Fibroblast of lung (primary cell): ENCODE measurements at regions not wholly inside any gene's neighbourhood (a gene's known extent, or its start where the extent isn't known, plus 50 kb on each side); places are given as distances from the start of the nearest gene placed in this dataset.

Experiments used
- DNase-seq, 2 donors: peaks; one replicate each; pipeline versions ENCODE4 v3.0.0 to v3.0.0-alpha.2; 2010; ENCODE audit warnings: low read depth in 2 of 2
- H2AFZ ChIP-seq: 2 replicates; pipeline ENCODE4 v1.5.1; 2012; ENCODE audit warnings: low read length, control low read depth, inconsistent platforms
- H3K27ac ChIP-seq: 2 replicates; pipeline ENCODE4 v1.5.1; 2011; ENCODE audit warnings: low read length, control low read depth; ENCODE audit not compliant: insufficient read depth
- H3K27me3 ChIP-seq: 2 replicates; pipeline ENCODE4 v1.5.1; 2011; ENCODE audit warnings: mild to moderate bottlenecking, low read length; ENCODE audit not compliant: control insufficient read depth, insufficient read depth
- H3K36me3 ChIP-seq: 2 replicates; pipeline ENCODE4 v1.5.1; 2011; ENCODE audit warnings: low read length; ENCODE audit not compliant: control insufficient read depth, insufficient read depth
- H3K4me1 ChIP-seq: 2 replicates; pipeline ENCODE4 v1.5.1; 2011; ENCODE audit warnings: low read length; ENCODE audit not compliant: control insufficient read depth, insufficient read depth; ENCODE audit errors: extremely low read depth
- H3K4me2 ChIP-seq: 2 replicates; pipeline ENCODE4 v1.5.1; 2011; ENCODE audit warnings: low read length, control low read depth; ENCODE audit not compliant: insufficient read depth; ENCODE audit errors: extremely low read depth
- H3K4me3 ChIP-seq, 4 experiments: fragments of 200-600 bp in 1 of 4; sonication (generic) in 1 of 4; replicated peaks in 1 of 4; 2 replicates each; pipeline ENCODE4 v1.5.1; 2011 to 2016; ENCODE audit warnings: low read length in 4 of 4, low read depth in 3 of 4, mild to moderate bottlenecking in 3 of 4, control low read depth in 2 of 4, inconsistent platforms in 1 of 4, mixed read lengths in 1 of 4; ENCODE audit not compliant: insufficient read depth in 1 of 4; ENCODE audit errors: control extremely low read depth in 1 of 4
- H3K79me2 ChIP-seq: 2 replicates; pipeline ENCODE4 v1.5.1; 2012; ENCODE audit warnings: mild to moderate bottlenecking, low read length, inconsistent platforms; ENCODE audit not compliant: control insufficient read depth, insufficient read depth
- H3K9ac ChIP-seq: 2 replicates; pipeline ENCODE4 v1.5.1; 2011; ENCODE audit warnings: mild to moderate bottlenecking, low read length, control low read depth; ENCODE audit not compliant: insufficient read depth
- H3K9me3 ChIP-seq: 2 replicates; pipeline ENCODE4 v1.5.1; 2012; ENCODE audit warnings: low read depth, low read length; ENCODE audit not compliant: control insufficient read depth, insufficient read depth
- H4K20me1 ChIP-seq: 2 replicates; pipeline ENCODE4 v1.5.1; 2011; ENCODE audit warnings: low read length; ENCODE audit not compliant: control insufficient read depth, insufficient read depth; ENCODE audit errors: extremely low read depth
- CTCF ChIP-seq, 2 donors: IDR thresholded peaks in 1 of 2; conservative IDR thresholded peaks in 1 of 2; 1 replicate in 1 of 2; 2 replicates in 1 of 2; pipeline ENCODE4 v1.5.1; 2011 to 2012; ENCODE audit warnings: low read length in 2 of 2, control low read depth in 1 of 2, inconsistent platforms in 1 of 2, low read depth in 1 of 2, mild to moderate bottlenecking in 1 of 2
- EZH2 ChIP-seq: IDR thresholded peaks from 2 replicates; pipeline ENCODE4 v1.5.1; 2012; ENCODE audit warnings: low read length, control low read depth, mild to moderate bottlenecking; ENCODE audit errors: missing control alignments

- Histone ChIP-seq H3K4me2 (no peak overlapping the region), H2AFZ (no peak overlapping the region), H3K9me3 (no peaks in the 10 kb centered on the region), H3K4me3 (no peak overlapping the region), H3K4me1 (peaks cover 19% of the 10 kb centered on the region), H3K27me3 (no peaks in the 10 kb centered on the region), H4K20me1 (no peaks in the 10 kb centered on the region), H3K79me2 (no peaks in the 10 kb centered on the region), H3K36me3 (no peaks in the 10 kb centered on the region), H3K27ac (no peak overlapping the region), H3K9ac (no peak overlapping the region)
- DNase-seq, result no peak
- no peak for TF ChIP-seq EZH2
Measured at GRCh38 chr13:48780713-48781341, 127.1 kb downstream of the CYSLTR2 start.

GRCh38 chr13:48782429-48782840 lies 128.7 kb downstream of the CYSLTR2 start:
- Histone ChIP-seq H3K4me3 (no peak overlapping the region), H3K27me3 (no peaks in the 10 kb centered on the region), H2AFZ (no peak overlapping the region), H3K79me2 (no peaks in the 10 kb centered on the region), H3K27ac (peak overlapping the region; percentile 84), H3K9me3 (no peaks in the 10 kb centered on the region), H3K36me3 (no peaks in the 10 kb centered on the region), H3K4me2 (no peak overlapping the region), H3K4me1 (peaks cover 9% of the 10 kb centered on the region), H4K20me1 (no peaks in the 10 kb centered on the region), H3K9ac (no peak overlapping the region)
- DNase-seq, result no peak
- TF ChIP-seq CTCF (conservative IDR thresholded peaks at IDR 0.05 in 1 of 2, IDR thresholded peaks at IDR 0.05 in 1 of 2; ENCODE audit: low read depth in 1 of 2, low read length in 2 of 2) (no peak), EZH2 (no peak)

- no peak for TF ChIP-seq EZH2
- peak in 1 of 2 donors; percentile 22 for TF ChIP-seq CTCF (conservative IDR thresholded peaks at IDR 0.05 in 1 of 2, IDR thresholded peaks at IDR 0.05 in 1 of 2; ENCODE audit: low read depth in 1 of 2, low read length in 2 of 2)
- H3K4me2 ChIP-seq, result no peak overlapping the region
- no peaks in the 10 kb centered on the region for H3K36me3 ChIP-seq
- H3K27me3 ChIP-seq, result no peaks in the 10 kb centered on the region
- no peak overlapping the region for H3K9ac ChIP-seq
- H2AFZ ChIP-seq, result no peak overlapping the region
- no peak overlapping the region for H3K4me3 ChIP-seq
- DNase-seq, result peak; percentile 83 to 100
- H3K27ac ChIP-seq, result peak overlapping the region; percentile 84
- no peaks in the 10 kb centered on the region for H3K79me2 ChIP-seq
- peaks cover 9% of the 10 kb centered on the region for H3K4me1 ChIP-seq
- no peaks in the 10 kb centered on the region for H3K9me3 ChIP-seq
- H4K20me1 ChIP-seq, result no peaks in the 10 kb centered on the region
Measured at GRCh38 chr13:48783181-48783630, 129.5 kb downstream of the CYSLTR2 start.
